Loucy (cell line): ENCODE measurements at regions not wholly inside any gene's neighbourhood (a gene's known extent, or its start where the extent isn't known, plus 50 kb on each side); places are given as distances from the start of the nearest gene placed in this dataset.

Experiments
- H2AFZ ChIP-seq: fragments of 200-600 bp; sonication (generic); 2 replicates; pipeline ENCODE4 v1.6.0; 2016; ENCODE audit warnings: antibody characterized with exemption, mild to moderate bottlenecking, low read length, moderate library complexity
- H3F3A ChIP-seq: fragments of 200-600 bp; 2 replicates; pipeline ENCODE4 v1.6.0; 2016; ENCODE audit warnings: antibody characterized with exemption, low read depth, mild to moderate bottlenecking
- H3K27me3 ChIP-seq: fragments of 200-600 bp; sonication (generic); 2 replicates; pipeline ENCODE4 v1.6.1; 2014; ENCODE audit warnings: low read length, mild to moderate bottlenecking; ENCODE audit not compliant: insufficient read depth, poor library complexity, severe bottlenecking
- H3K36me3 ChIP-seq: fragments of 200-600 bp; sonication (generic); 2 replicates; pipeline ENCODE4 v1.6.1; 2016; ENCODE audit warnings: low read length; ENCODE audit not compliant: insufficient read depth
- H3K4me1 ChIP-seq: fragments of 200-600 bp; sonication (generic); 2 replicates; pipeline ENCODE4 v1.5.1; 2014; ENCODE audit warnings: low read length, mild to moderate bottlenecking; ENCODE audit not compliant: insufficient read depth, poor library complexity, severe bottlenecking
- H3K4me2 ChIP-seq: fragments of 200-600 bp; sonication (generic); 2 replicates; pipeline ENCODE4 v1.6.0; 2014; ENCODE audit warnings: antibody characterized with exemption, low read length, low read depth, mild to moderate bottlenecking; ENCODE audit not compliant: poor library complexity, severe bottlenecking
- H3K4me3 ChIP-seq: fragments of 200-600 bp; sonication (generic); 2 replicates; pipeline ENCODE4 v1.5.1; 2014; ENCODE audit warnings: low read length, mild to moderate bottlenecking, mixed read lengths; ENCODE audit not compliant: poor library complexity, severe bottlenecking
- H3K79me2 ChIP-seq: fragments of 200-600 bp; sonication (generic); 2 replicates; pipeline ENCODE4 v1.6.1; 2014; ENCODE audit warnings: low read length; ENCODE audit not compliant: insufficient read depth
- H3K9ac ChIP-seq: fragments of 200-600 bp; sonication (generic); 2 replicates; pipeline ENCODE4 v1.6.0; 2014; ENCODE audit warnings: mild to moderate bottlenecking, low read depth, low read length, moderate library complexity; ENCODE audit not compliant: poor library complexity, severe bottlenecking
- H3K9me2 ChIP-seq: fragments of 200-600 bp; sonication (generic); replicated peaks from 2 replicates; pipeline ENCODE4 v1.6.1; 2016; ENCODE audit warnings: low read depth, low read length, mixed read lengths
- H3K9me3 ChIP-seq: fragments of 200-600 bp; sonication (generic); 2 replicates; pipeline ENCODE4 v1.6.1; 2014; ENCODE audit warnings: mild to moderate bottlenecking, antibody characterized with exemption, low read length, low read depth; ENCODE audit not compliant: insufficient read depth
- H4K20me1 ChIP-seq: fragments of 200-600 bp; sonication (generic); 2 replicates; pipeline ENCODE4 v1.6.0; 2014; ENCODE audit warnings: antibody characterized with exemption, low read length, mild to moderate bottlenecking; ENCODE audit not compliant: insufficient read depth, poor library complexity, severe bottlenecking
- EZH2phosphoT487 ChIP-seq: fragments of 200-600 bp; IDR thresholded peaks from 2 replicates; pipeline ENCODE4 v1.6.1; 2018; ENCODE audit warnings: antibody characterized with exemption, mild to moderate bottlenecking, moderate library complexity, borderline replicate concordance
- TF ChIP-seq, protein P1 (sequence below): fragments of 200-600 bp; sonication (generic); conservative IDR thresholded peaks from 2 replicates; pipeline ENCODE4 v1.5.1; 2014; ENCODE audit warnings: mild to moderate bottlenecking, antibody characterized with exemption, low read length

DNA sequence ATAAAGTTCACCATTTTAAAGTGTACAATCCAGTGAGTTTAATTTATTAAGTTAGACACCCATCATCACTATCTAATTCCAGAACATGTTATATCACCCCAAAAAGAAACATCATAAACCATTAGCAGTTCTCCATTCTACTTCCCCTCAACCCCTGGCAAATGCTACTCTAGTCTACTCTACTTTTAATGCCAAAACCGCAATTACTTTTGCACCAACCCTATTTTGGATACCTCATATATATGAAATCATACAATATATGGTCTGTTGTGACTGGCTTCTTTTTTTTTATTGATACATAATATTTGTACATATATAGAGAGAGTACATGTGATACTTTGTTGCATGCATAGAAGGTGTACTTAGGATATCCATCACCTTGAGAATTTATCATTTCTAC is 190.5 kb upstream of the RARB start:
- Histone ChIP-seq H3K4me2 (no peak overlapping the region), H3K9ac (no peak overlapping the region), H3K9me2 (no peaks in the 10 kb centered on the region), H3K36me3 (no peaks in the 10 kb centered on the region), H3K4me1 (peaks cover 24% of the 10 kb centered on the region), H3K27me3 (no peaks in the 10 kb centered on the region), H3K4me3 (no peak overlapping the region), H2AFZ (no peak overlapping the region), H3K79me2 (no peaks in the 10 kb centered on the region), H4K20me1 (no peaks in the 10 kb centered on the region), H3K9me3 (no peaks in the 10 kb centered on the region; the same call in 1 of the 2 replicates), H3F3A (0 out of 2 replicates have a peak, but pooled peaks cover 3% of the 10 kb centered on the region)
- no peak for TF ChIP-seq EZH2phosphoT487
- TF ChIP-seq, protein P1, sequence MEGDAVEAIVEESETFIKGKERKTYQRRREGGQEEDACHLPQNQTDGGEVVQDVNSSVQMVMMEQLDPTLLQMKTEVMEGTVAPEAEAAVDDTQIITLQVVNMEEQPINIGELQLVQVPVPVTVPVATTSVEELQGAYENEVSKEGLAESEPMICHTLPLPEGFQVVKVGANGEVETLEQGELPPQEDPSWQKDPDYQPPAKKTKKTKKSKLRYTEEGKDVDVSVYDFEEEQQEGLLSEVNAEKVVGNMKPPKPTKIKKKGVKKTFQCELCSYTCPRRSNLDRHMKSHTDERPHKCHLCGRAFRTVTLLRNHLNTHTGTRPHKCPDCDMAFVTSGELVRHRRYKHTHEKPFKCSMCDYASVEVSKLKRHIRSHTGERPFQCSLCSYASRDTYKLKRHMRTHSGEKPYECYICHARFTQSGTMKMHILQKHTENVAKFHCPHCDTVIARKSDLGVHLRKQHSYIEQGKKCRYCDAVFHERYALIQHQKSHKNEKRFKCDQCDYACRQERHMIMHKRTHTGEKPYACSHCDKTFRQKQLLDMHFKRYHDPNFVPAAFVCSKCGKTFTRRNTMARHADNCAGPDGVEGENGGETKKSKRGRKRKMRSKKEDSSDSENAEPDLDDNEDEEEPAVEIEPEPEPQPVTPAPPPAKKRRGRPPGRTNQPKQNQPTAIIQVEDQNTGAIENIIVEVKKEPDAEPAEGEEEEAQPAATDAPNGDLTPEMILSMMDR: no peak

DNA sequence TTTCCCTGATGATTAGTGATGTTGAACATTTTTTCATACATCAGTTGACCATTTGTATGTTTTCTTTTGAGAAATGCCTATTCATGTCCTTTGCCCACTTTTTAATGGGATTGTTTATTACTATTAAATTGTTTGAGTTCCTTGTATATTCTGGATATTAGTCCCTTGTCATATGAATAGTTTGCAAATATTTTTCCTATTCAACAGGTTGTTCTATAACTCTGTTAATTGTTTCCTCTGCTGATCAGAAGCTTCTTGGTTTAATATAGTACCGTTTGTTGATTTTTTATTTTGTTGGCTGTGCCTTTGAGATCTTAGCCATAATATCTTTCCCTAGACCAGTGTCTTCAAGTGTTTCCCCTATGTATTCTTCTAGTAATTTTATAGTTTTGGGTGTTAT is 189.0 kb upstream of the RARB start:
- peaks cover 24% of the 10 kb centered on the region for H3K4me1 ChIP-seq
- no peaks in the 10 kb centered on the region for H3K36me3 ChIP-seq
- no peak overlapping the region for H3K4me2 ChIP-seq
- H3K4me3 ChIP-seq: no peak overlapping the region
- H3K27me3 ChIP-seq: no peaks in the 10 kb centered on the region
- no peaks in the 10 kb centered on the region for H3K79me2 ChIP-seq
- H4K20me1 ChIP-seq: no peaks in the 10 kb centered on the region
- H3K9me2 ChIP-seq: no peaks in the 10 kb centered on the region
- 0 out of 2 replicates have a peak, but pooled peaks cover 3% of the 10 kb centered on the region for H3F3A ChIP-seq
- no peak overlapping the region for H2AFZ ChIP-seq
- H3K9ac ChIP-seq: no peak overlapping the region
- TF ChIP-seq, protein P1: no peak
- no peaks in the 10 kb centered on the region; the same call in 1 of the 2 replicates for H3K9me3 ChIP-seq

DNA sequence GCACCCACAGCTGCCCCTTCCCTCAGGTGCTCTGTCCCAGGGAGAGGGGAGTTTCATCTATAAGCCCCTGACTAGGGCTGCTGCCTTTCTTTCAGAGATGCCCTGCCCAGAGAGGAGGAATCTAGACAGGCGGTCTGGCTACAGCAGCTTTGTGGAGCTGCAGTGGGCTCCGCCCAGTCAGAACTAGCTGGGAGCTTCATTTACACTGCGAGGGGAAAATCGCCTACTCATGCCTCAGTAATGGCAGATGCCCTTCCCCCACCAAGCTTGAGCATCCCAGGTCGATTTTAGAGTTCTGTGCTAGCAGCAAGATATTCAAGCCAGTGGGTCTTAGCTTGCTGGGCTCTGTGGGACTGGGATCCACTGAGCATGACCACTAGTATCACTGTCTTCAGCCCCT is 181.2 kb upstream of the RARB start:
- Histone ChIP-seq H3K27me3 (no peaks in the 10 kb centered on the region), H3F3A (no peaks in the 10 kb centered on the region), H4K20me1 (no peaks in the 10 kb centered on the region), H3K4me2 (no peak overlapping the region), H3K9ac (no peak overlapping the region), H3K36me3 (no peaks in the 10 kb centered on the region), H3K4me3 (no peak overlapping the region), H3K9me3 (peaks cover 16% of the 10 kb centered on the region; the same call in 1 of the 2 replicates), H2AFZ (no peak overlapping the region), H3K9me2 (no peaks in the 10 kb centered on the region), H3K4me1 (no peaks in the 10 kb centered on the region), H3K79me2 (no peaks in the 10 kb centered on the region)
- no peak for TF ChIP-seq EZH2phosphoT487
- TF ChIP-seq, protein P1: no peak
